Stomach (tissue), 4 donors: ENCODE measurements at regions not wholly inside any gene's neighbourhood (a gene's known extent, or its start where the extent isn't known, plus 50 kb on each side); places are given as distances from the start of the nearest gene placed in this dataset.

ENCODE experiments used
- CTCF ChIP-seq, 7 experiments: fragments of 450-650 bp in 4 of 7; fragments of 200-600 bp in 3 of 7; sonication (generic) in 3 of 7; IDR thresholded peaks; one replicate each; pipeline ENCODE4 v1.5.1; 2016 to 2019; ENCODE audit warnings: antibody characterized with exemption in 7 of 7, control low read depth in 2 of 7, mild to moderate bottlenecking in 1 of 7
- POLR2A ChIP-seq, 4 donors: fragments of 450-650 bp; IDR thresholded peaks; one replicate each; pipeline ENCODE4 v1.6.1; 2016; ENCODE audit warnings: antibody characterized with exemption in 4 of 4, control low read depth in 2 of 4, mild to moderate bottlenecking in 1 of 4, moderate library complexity in 1 of 4

- TF ChIP-seq CTCF (IDR thresholded peaks at IDR 0.05) (no peak), POLR2A (IDR thresholded peaks at IDR 0.05) (no peak)
These were observed 136.8 kb upstream of the RIOK3 start for GRCh38 chr18:23316316-23316715.
